ENCODE measurements at regions not wholly inside any gene's neighbourhood (a gene's known extent, or its start where the extent isn't known, plus 50 kb on each side); places are given as distances from the start of the nearest gene placed in this dataset.
A peak's percentile ranks its signal among the peaks of the same experiment; 100 is the strongest.

- DNase-seq (ENCODE audit: low spot score) = no peak
Measured at GRCh38 chr11:20311444-20311843, 52.1 kb upstream of the HTATIP2 start.

GRCh38 chr11:20310596-20311394 is 52.7 kb upstream of the HTATIP2 start:
- no peak for DNase-seq (ENCODE audit: low spot score)

- DNase-seq (ENCODE audit: low spot score) = no peak
Measured at GRCh38 chr11:20310137-20310536, 53.4 kb upstream of the HTATIP2 start.

GRCh38 chr11:20309231-20310025 is 54.1 kb upstream of the HTATIP2 start:
- DNase-seq (ENCODE audit: low spot score) = peak; percentile 80

- DNase-seq (ENCODE audit: low spot score) = no peak
Measured at GRCh38 chr11:20308601-20309000, 54.9 kb upstream of the HTATIP2 start.

GRCh38 chr11:20303391-20303965 is 60.0 kb upstream of the HTATIP2 start:
- DNase-seq (ENCODE audit: low spot score) = no peak

- DNase-seq (ENCODE audit: low spot score) = no peak
Measured at GRCh38 chr11:20293992-20294391, 69.5 kb upstream of the HTATIP2 start.

GRCh38 chr11:20293531-20293930 is 70.0 kb upstream of the HTATIP2 start:
- DNase-seq (ENCODE audit: low spot score) = no peak

GRCh38 chr11:20289732-20290131 is 73.8 kb upstream of the HTATIP2 start:
- DNase-seq (ENCODE audit: low spot score) = no peak

- no peak for DNase-seq (ENCODE audit: low spot score)
Measured at GRCh38 chr11:20283475-20283874, 80.0 kb upstream of the HTATIP2 start.

GRCh38 chr11:20278727-20279126 is 84.8 kb upstream of the HTATIP2 start:
- peak; percentile 43 for DNase-seq (ENCODE audit: low spot score)

- DNase-seq (ENCODE audit: low spot score) = no peak
Measured at GRCh38 chr11:20277014-20277413, 86.5 kb upstream of the HTATIP2 start.

- DNase-seq (ENCODE audit: low spot score) = no peak
Measured at GRCh38 chr11:20275987-20276965, 87.2 kb upstream of the HTATIP2 start.

- DNase-seq (ENCODE audit: low spot score) = no peak
Measured at GRCh38 chr11:20274031-20274430, 89.5 kb upstream of the HTATIP2 start.

GRCh38 chr11:20261526-20261925 is 101.3 kb upstream of the DBX1 start:
- no peak for DNase-seq (ENCODE audit: low spot score)

GRCh38 chr11:20260307-20260706 is 100.0 kb upstream of the DBX1 start:
- no peak for DNase-seq (ENCODE audit: low spot score)

- DNase-seq (ENCODE audit: low spot score) = no peak
Measured at GRCh38 chr11:20259506-20259905, 99.2 kb upstream of the DBX1 start.

- no peak for DNase-seq (ENCODE audit: low spot score)
Measured at GRCh38 chr11:20258376-20258895, 98.2 kb upstream of the DBX1 start.

GRCh38 chr11:20256925-20257324 is 96.7 kb upstream of the DBX1 start:
- DNase-seq (ENCODE audit: low spot score) = no peak

GRCh38 chr11:20253796-20254195 is 93.5 kb upstream of the DBX1 start:
- DNase-seq (ENCODE audit: low spot score) = no peak

GRCh38 chr11:20251496-20251895 is 91.2 kb upstream of the DBX1 start:
- peak; percentile 31 for DNase-seq (ENCODE audit: low spot score)

All from umbilical cord (tissue), 1 donor.